ENCODE measurements at regions not wholly inside any gene's neighbourhood (a gene's known extent, or its start where the extent isn't known, plus 50 kb on each side); places are given as distances from the start of the nearest gene placed in this dataset.

- TF ChIP-seq, protein P1, sequence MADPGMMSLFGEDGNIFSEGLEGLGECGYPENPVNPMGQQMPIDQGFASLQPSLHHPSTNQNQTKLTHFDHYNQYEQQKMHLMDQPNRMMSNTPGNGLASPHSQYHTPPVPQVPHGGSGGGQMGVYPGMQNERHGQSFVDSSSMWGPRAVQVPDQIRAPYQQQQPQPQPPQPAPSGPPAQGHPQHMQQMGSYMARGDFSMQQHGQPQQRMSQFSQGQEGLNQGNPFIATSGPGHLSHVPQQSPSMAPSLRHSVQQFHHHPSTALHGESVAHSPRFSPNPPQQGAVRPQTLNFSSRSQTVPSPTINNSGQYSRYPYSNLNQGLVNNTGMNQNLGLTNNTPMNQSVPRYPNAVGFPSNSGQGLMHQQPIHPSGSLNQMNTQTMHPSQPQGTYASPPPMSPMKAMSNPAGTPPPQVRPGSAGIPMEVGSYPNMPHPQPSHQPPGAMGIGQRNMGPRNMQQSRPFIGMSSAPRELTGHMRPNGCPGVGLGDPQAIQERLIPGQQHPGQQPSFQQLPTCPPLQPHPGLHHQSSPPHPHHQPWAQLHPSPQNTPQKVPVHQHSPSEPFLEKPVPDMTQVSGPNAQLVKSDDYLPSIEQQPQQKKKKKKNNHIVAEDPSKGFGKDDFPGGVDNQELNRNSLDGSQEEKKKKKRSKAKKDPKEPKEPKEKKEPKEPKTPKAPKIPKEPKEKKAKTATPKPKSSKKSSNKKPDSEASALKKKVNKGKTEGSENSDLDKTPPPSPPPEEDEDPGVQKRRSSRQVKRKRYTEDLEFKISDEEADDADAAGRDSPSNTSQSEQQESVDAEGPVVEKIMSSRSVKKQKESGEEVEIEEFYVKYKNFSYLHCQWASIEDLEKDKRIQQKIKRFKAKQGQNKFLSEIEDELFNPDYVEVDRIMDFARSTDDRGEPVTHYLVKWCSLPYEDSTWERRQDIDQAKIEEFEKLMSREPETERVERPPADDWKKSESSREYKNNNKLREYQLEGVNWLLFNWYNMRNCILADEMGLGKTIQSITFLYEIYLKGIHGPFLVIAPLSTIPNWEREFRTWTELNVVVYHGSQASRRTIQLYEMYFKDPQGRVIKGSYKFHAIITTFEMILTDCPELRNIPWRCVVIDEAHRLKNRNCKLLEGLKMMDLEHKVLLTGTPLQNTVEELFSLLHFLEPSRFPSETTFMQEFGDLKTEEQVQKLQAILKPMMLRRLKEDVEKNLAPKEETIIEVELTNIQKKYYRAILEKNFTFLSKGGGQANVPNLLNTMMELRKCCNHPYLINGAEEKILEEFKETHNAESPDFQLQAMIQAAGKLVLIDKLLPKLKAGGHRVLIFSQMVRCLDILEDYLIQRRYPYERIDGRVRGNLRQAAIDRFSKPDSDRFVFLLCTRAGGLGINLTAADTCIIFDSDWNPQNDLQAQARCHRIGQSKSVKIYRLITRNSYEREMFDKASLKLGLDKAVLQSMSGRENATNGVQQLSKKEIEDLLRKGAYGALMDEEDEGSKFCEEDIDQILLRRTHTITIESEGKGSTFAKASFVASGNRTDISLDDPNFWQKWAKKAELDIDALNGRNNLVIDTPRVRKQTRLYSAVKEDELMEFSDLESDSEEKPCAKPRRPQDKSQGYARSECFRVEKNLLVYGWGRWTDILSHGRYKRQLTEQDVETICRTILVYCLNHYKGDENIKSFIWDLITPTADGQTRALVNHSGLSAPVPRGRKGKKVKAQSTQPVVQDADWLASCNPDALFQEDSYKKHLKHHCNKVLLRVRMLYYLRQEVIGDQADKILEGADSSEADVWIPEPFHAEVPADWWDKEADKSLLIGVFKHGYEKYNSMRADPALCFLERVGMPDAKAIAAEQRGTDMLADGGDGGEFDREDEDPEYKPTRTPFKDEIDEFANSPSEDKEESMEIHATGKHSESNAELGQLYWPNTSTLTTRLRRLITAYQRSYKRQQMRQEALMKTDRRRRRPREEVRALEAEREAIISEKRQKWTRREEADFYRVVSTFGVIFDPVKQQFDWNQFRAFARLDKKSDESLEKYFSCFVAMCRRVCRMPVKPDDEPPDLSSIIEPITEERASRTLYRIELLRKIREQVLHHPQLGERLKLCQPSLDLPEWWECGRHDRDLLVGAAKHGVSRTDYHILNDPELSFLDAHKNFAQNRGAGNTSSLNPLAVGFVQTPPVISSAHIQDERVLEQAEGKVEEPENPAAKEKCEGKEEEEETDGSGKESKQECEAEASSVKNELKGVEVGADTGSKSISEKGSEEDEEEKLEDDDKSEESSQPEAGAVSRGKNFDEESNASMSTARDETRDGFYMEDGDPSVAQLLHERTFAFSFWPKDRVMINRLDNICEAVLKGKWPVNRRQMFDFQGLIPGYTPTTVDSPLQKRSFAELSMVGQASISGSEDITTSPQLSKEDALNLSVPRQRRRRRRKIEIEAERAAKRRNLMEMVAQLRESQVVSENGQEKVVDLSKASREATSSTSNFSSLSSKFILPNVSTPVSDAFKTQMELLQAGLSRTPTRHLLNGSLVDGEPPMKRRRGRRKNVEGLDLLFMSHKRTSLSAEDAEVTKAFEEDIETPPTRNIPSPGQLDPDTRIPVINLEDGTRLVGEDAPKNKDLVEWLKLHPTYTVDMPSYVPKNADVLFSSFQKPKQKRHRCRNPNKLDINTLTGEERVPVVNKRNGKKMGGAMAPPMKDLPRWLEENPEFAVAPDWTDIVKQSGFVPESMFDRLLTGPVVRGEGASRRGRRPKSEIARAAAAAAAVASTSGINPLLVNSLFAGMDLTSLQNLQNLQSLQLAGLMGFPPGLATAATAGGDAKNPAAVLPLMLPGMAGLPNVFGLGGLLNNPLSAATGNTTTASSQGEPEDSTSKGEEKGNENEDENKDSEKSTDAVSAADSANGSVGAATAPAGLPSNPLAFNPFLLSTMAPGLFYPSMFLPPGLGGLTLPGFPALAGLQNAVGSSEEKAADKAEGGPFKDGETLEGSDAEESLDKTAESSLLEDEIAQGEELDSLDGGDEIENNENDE (IDR thresholded peaks at IDR 0.05; ENCODE audit: insufficient replicate concordance, low read length): no peak
- TF ChIP-seq JUN (IDR thresholded peaks at IDR 0.05; ENCODE audit: low read depth, low read length) (no peak), CBX5 (IDR thresholded peaks at IDR 0.05; ENCODE audit: low read depth, low read length) (no peak), SIX5 (IDR thresholded peaks at IDR 0.05; ENCODE audit: low read depth, low read length) (no peak), SP1 (IDR thresholded peaks at IDR 0.05; ENCODE audit: low read depth, low read length) (no peak)
Observed at GRCh38 chr7:67659091-67659490, 662.5 kb downstream of the TYW1 start (continued).

Measured in H1 (cell line).